GM19240 (cell line): ENCODE measurements at regions not wholly inside any gene's neighbourhood (a gene's known extent, or its start where the extent isn't known, plus 50 kb on each side); places are given as distances from the start of the nearest gene placed in this dataset.
"Not testable (repeated sequence)": the region's sequence is repeated elsewhere in the genome, so short reads cannot be mapped to it uniquely, and the experiment has no call there.

Experiments used
- DNase-seq: peaks from one replicate; pipeline ENCODE4 v3.0.0; 2011; ENCODE audit warnings: low spot score; ENCODE audit not compliant: insufficient read length

DNA sequence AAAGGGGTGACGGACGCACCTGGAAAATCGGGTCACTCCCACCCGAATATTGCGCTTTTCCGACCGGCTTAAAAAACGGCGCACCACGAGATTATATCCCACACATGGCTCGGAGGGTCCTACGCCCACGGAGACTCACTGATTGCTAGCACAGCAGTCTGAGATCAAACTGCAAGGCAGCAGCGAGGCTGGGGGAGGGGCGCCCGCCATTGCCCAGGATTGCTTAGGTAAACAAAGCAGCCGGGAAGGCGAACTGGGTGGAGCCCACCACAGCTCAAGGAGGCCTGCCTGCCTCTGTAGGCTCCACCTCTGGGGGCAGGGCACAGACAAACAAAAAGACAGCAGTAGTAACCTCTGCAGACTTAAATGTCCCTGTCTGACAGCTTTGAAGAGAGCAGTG lies 1471.4 kb downstream of the RAPGEF2 start:
- DNase-seq = not testable (repeated sequence)

GRCh38 chr4:160580581-160580980 lies 1477.7 kb downstream of the RAPGEF2 start:
- no peak for DNase-seq

GRCh38 chr4:160592258-160592657 lies 1489.4 kb downstream of the RAPGEF2 start:
- no peak for DNase-seq

GRCh38 chr4:160595646-160596045 lies 1492.8 kb downstream of the RAPGEF2 start:
- no peak for DNase-seq

DNA sequence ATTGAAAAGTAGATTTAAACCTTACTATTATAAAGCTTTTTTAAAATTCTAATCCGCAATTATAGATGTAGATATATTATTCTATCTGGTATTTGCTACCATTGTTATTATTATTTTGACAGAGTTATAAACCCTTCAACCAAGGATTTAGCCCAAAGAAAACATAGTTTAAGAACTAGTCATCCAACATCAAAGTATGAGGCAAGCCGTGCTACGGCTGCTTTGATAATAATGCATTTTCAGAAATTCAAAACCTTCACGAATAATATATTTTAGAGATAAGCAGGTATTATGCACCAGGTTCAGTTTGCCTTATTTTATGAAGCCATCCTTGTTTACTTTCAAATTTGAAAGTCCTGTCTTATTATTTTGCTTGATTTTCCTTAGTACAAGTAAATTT lies 1501.7 kb downstream of the RAPGEF2 start:
- DNase-seq = no peak

DNA sequence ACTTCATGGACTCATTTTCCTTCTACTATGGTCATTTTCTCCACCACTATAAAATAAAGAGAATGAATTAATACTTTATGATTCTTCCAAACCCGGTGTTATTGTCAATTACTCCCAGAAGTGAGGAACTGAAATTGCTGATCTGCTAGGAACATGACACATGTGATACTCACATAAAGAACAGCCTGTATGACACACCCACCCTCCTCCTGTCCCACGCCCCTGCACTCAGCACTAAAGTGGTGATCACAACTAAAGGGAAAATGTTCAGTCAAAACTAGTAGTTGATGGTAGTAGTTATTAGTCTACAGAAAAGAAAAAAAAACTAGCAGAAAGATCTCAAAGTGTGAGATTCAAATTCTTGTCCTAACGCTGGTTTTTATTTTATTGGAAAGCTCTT lies 1508.3 kb downstream of the RAPGEF2 start:
- no peak for DNase-seq

GRCh38 chr4:160631044-160631443 lies 1528.2 kb downstream of the RAPGEF2 start:
- DNase-seq = no peak

GRCh38 chr4:160652790-160653189 lies 1511.0 kb downstream of the FSTL5 start:
- DNase-seq = no peak

DNA sequence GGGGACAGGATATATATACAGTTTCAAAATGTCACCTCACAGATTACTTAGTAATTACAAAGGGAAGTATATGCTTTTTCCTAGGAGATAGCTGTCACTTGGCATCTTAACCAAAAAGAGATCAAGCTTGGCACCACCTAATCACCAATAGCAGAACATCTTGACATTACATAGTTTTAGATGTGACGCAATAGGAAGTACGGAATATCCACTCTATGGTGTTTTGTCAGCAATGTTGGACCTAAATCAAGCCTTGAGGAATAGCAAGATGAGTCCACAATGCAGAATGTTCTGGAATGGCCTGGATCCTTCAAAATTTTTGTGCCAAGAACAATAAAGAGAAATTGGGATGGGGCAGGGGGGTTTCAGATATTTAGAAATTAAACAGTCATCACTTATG lies 1488.2 kb downstream of the FSTL5 start:
- no peak for DNase-seq

DNA sequence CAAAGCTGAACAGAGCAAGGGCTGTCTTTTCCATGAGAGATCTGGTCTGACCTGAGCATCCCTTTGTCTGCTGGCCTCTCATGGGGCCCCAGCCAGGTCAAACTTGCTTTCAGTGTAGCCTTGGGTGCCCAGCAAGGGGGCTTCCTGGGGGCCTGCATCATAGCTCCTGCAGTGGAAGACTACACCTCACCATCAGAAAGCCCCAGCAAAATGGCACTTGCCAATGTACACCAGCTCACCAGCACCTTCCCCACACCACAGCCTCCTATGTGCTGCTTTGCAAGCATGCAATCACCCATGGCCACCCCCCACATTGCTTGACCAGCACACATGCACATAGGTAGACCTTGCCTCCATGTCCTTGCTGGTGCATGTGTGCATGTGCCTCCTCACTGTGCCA lies 1478.1 kb downstream of the FSTL5 start:
- no peak for DNase-seq

DNA sequence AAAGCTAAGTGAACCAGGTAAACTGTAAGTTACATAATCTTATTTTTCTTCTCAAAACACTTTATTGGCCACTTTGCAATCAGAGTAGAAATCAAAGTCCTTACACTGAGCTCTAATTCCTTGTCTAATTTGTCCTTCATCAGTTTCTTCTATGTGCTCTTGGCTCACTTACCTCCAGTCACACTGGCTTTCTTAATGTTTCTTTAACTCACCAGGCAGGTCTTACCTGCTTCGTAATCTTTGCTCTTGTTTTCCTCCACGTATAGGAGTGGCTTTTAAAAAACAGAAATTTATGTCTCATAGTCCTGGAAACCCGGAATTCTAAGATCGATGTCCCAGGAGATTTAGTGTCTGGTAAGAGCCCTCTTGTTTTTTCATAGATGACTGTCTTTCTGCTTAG lies 1462.1 kb downstream of the FSTL5 start:
- no peak for DNase-seq

DNA sequence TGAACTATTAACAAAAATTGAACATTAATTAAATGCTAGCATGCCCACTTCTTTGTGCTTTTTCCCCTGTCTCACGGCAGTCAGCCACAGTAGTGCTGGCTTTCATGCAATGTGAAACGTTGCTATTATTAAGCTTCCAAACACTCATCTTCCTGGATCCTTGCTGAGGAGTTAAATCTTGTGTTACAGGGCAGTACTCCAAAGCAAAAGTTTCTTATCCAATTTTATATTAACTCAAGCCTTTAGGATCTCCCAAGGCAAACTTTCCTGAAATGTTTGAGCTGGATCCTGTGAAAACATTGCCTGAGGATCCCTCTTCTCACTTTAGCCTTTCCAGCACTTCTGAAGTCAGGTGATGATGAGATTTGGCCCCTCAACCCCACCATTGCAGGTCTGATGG lies 1454.8 kb downstream of the FSTL5 start:
- DNase-seq = no peak

DNA sequence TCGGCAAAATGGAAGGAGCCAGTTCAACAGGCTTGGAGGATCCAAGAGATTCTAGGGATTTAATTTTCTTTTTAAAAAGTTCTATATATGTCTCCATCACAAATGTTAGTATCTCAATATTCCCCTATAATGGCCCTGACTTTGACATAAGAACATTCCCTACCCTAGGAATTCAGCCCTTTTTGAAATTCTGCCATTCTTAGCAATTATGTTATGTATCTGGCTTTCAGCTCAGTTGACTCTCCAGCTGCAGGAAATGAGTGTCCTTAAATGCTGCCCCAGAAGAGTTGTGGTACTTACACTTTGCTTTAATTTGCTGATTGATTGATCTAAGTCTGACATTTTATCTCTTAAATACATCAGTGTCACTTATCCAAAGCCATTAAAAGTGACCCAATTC lies 1454.3 kb downstream of the FSTL5 start:
- DNase-seq = no peak

GRCh38 chr4:160716551-160716950 lies 1447.2 kb downstream of the FSTL5 start:
- DNase-seq = no peak

DNA sequence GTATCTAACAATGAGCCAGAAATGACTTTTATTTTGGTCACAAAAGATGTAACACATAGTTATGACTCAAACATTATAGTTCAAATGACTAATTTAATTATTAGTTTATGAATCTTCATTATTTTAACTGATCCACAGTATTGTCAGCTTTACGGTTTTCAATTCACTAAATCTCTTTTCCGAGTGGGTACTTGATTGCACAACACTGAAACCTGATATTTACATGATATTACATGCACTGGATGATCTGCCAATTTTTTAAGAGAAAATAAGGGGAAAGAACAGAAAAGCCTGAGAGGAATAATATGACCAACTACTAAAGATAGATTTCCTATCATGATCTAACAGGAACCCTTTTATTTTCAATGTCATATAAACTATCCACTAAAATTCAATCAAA lies 1446.0 kb downstream of the FSTL5 start:
- no peak for DNase-seq

DNA sequence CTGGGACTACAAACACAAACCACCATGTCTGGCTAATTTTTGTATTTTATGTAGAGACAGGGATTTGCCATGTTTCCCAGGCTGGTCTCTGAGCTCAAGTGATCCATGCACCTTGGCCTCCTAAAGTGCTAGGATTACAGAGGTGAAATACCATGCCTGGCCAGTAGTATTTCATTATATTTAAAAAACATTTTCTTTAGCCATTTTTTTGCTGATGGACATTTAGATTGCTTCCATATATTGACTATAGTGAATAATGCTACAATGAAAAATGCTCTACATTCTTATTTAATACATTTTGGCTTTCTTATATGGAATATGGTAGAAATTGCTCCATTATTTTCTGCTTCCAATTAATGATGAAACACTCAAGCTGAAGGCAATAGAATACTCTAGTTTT lies 1439.7 kb downstream of the FSTL5 start:
- DNase-seq = no peak

- DNase-seq = no peak
Observed at GRCh38 chr4:160745126-160745525, 1418.7 kb downstream of the FSTL5 start.

DNA sequence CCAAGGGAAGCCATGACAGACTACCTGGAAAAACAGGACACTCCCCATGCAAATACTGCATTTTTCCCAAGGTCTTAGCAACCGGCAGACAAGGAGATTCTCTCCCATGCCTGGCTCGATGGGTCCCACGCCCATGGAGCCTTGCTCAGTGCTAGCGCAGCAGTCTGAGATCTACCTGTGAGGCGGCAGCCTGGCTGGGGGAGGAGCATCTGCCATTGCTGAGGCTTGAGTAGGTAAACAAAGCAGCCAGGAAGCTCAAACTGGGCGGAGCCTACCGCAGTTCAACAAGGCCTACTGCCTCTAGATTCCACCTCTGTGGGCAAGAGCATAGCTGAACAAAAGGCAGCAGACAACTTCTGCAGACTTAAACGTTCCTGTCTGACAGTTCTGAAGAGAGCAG lies 1417.2 kb downstream of the FSTL5 start:
- DNase-seq = not testable (repeated sequence)

DNA sequence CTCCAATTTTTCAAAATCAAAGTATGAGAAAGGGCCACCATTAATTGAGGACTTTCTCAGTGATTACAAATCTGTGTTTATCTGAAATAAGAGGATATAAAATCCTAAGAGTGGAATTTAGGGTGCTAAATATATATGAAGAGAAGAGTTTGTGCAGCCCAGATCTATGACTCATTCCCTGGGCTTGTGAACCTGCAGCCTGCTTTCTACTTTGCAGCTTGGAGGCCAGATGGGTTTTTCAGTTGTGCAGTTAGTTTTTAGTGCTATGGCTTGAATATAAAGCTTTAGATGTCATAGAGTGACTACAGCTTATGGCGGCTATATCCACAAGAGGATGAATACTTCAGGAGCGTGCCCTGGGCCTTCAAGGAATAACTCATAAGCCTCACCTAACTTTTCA lies 1391.1 kb downstream of the FSTL5 start:
- no peak for DNase-seq

GRCh38 chr4:160795216-160795615 lies 1368.6 kb downstream of the FSTL5 start:
- DNase-seq = no peak

- no peak for DNase-seq
Observed at GRCh38 chr4:160808174-160808573, 1355.6 kb downstream of the FSTL5 start.

DNA sequence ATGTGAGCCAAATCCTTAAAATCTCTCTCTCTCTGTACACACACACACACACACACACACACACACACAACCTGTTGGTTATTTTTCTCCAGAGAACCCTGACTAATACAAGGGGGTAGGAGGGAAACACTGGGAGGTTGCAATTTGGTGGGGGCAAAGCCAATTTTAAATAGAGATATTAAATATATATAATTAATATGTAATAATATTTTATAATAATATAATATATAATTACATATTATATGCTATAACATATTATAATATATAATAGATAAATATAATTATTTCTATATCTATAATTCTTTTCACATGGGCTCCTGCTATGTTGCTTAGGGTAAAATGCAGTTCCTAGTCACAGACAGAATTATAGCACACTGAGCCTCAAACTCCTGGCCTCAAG lies 1354.2 kb downstream of the FSTL5 start:
- no peak for DNase-seq

- DNase-seq = no peak
Observed at GRCh38 chr4:160810424-160810823, 1353.4 kb downstream of the FSTL5 start.

DNA sequence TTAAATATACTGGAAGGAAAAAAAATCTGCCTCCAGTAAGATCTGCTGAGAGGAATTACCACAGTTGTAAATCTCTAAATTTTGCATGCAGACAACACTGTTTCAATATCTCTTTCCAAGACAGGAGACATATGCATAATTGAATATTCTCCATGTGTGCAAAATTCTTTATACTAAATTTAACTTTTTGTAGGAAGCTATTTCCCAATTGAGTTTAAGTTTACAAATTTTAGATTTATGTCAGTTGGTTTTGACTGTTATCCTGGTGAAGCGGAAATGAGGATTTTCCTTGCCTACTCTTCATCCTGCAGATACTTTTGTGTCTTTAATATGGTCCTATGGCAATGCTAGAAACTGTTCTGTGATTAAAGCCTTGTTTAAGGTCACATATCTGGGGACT lies 1352.9 kb downstream of the FSTL5 start:
- no peak for DNase-seq
